SK-N-SH treated with all-trans-retinoic acid at 6 μM for 48 hours (cell line): ENCODE measurements at regions not wholly inside any gene's neighbourhood (a gene's known extent, or its start where the extent isn't known, plus 50 kb on each side); places are given as distances from the start of the nearest gene placed in this dataset.

Experiments
- ATAC-seq: fragments of 200-7000 bp; cut with Tn5 transposase; 3 replicates; pipeline ENCODE4 v1.9.1; 2020; ENCODE audit warnings: mild to moderate bottlenecking, moderate library complexity
- BACH2 ChIP-seq: fragments of 250-450 bp; sonication (Bioruptor Pico); IDR thresholded peaks from 2 replicates; pipeline ENCODE4 v1.9.0; 2021; ENCODE audit warnings: mild to moderate bottlenecking, borderline replicate concordance
- CSDC2 ChIP-seq: fragments of 250-450 bp; sonication (Bioruptor Pico); IDR thresholded peaks from 2 replicates; pipeline ENCODE4 v1.5.0; 2020; ENCODE audit warnings: mild to moderate bottlenecking, moderate library complexity
- ESRRG ChIP-seq: fragments of 250-450 bp; sonication (Bioruptor Pico); IDR thresholded peaks from 2 replicates; pipeline ENCODE4 v1.6.1; 2021; ENCODE audit warnings: mild to moderate bottlenecking
- GLIS3 ChIP-seq: fragments of 250-450 bp; sonication (Bioruptor Pico); IDR thresholded peaks from 2 replicates; pipeline ENCODE4 v1.5.0; 2020; ENCODE audit warnings: mild to moderate bottlenecking, moderate library complexity
- OSR1 ChIP-seq: fragments of 250-450 bp; sonication (Bioruptor Pico); IDR thresholded peaks from 2 replicates; pipeline ENCODE4 v1.8.0; 2022; ENCODE audit warnings: moderate library complexity, mild to moderate bottlenecking, inconsistent platforms
- PPARA ChIP-seq: fragments of 250-450 bp; sonication (Bioruptor Pico); IDR thresholded peaks from 2 replicates; pipeline ENCODE4 v1.5.0; 2020; ENCODE audit warnings: mild to moderate bottlenecking, borderline replicate concordance
- RARB ChIP-seq: fragments of 250-450 bp; sonication (Bioruptor Pico); IDR thresholded peaks from 2 replicates; pipeline ENCODE4 v1.8.0; 2021; ENCODE audit warnings: mild to moderate bottlenecking, moderate library complexity
- SNAI2 ChIP-seq: fragments of 250-450 bp; sonication (Bioruptor Pico); IDR thresholded peaks from 2 replicates; pipeline ENCODE4 v1.5.0; 2020; ENCODE audit warnings: mild to moderate bottlenecking, moderate library complexity
- TCF4 ChIP-seq: fragments of 250-450 bp; sonication (Bioruptor Pico); IDR thresholded peaks from 2 replicates; pipeline ENCODE4 v1.8.0; 2021; ENCODE audit warnings: mild to moderate bottlenecking, moderate library complexity, borderline replicate concordance
- TOX ChIP-seq: fragments of 250-450 bp; sonication (Bioruptor Pico); IDR thresholded peaks from 2 replicates; pipeline ENCODE4 v1.8.0; 2021; ENCODE audit warnings: mild to moderate bottlenecking, moderate library complexity, borderline replicate concordance
- ZC3H10 ChIP-seq: fragments of 250-450 bp; sonication (Bioruptor Pico); IDR thresholded peaks from 2 replicates; pipeline ENCODE4 v1.5.1; 2021; ENCODE audit warnings: mild to moderate bottlenecking, moderate library complexity
- ZNF565 ChIP-seq: fragments of 450-650 bp; formaldehyde crosslinking; conservative IDR thresholded peaks from 2 replicates; pipeline ENCODE4 v1.5.0; 2020; ENCODE audit warnings: low read depth, mild to moderate bottlenecking, moderate library complexity
- ZNF70 ChIP-seq: fragments of 450-650 bp; formaldehyde crosslinking; IDR thresholded peaks from 2 replicates; pipeline ENCODE4 v1.5.0; 2020; ENCODE audit warnings: mild to moderate bottlenecking, moderate library complexity
- ZNF8 ChIP-seq: fragments of 450-650 bp; formaldehyde crosslinking; IDR thresholded peaks from 2 replicates; pipeline ENCODE4 v1.5.0; 2020; ENCODE audit warnings: mild to moderate bottlenecking, moderate library complexity
- TF ChIP-seq, protein P1 (sequence below): fragments of 250-450 bp; sonication (Bioruptor Pico); IDR thresholded peaks from 2 replicates; pipeline ENCODE4 v1.5.1; 2021; ENCODE audit warnings: mild to moderate bottlenecking, moderate library complexity
- TF ChIP-seq, protein P2 (sequence below): fragments of 250-450 bp; sonication (Bioruptor Pico); IDR thresholded peaks from 2 replicates; pipeline ENCODE4 v1.8.0; 2021; ENCODE audit warnings: low read depth, mild to moderate bottlenecking, moderate library complexity, borderline replicate concordance
- TF ChIP-seq, protein P3 (sequence below): fragments of 250-450 bp; sonication (Bioruptor Pico); IDR thresholded peaks from 2 replicates; pipeline ENCODE4 v1.5.0; 2020; ENCODE audit warnings: mild to moderate bottlenecking, moderate library complexity
- TF ChIP-seq, protein P4 (sequence below): fragments of 250-450 bp; sonication (Bioruptor Pico); IDR thresholded peaks from 2 replicates; pipeline ENCODE4 v1.8.0; 2020; ENCODE audit warnings: mild to moderate bottlenecking, moderate library complexity, borderline replicate concordance
- TF ChIP-seq, protein P5 (sequence below): fragments of 250-450 bp; sonication (Bioruptor Pico); IDR thresholded peaks from 2 replicates; pipeline ENCODE4 v1.5.1; 2020; ENCODE audit warnings: low read depth, mild to moderate bottlenecking, moderate library complexity

DNA sequence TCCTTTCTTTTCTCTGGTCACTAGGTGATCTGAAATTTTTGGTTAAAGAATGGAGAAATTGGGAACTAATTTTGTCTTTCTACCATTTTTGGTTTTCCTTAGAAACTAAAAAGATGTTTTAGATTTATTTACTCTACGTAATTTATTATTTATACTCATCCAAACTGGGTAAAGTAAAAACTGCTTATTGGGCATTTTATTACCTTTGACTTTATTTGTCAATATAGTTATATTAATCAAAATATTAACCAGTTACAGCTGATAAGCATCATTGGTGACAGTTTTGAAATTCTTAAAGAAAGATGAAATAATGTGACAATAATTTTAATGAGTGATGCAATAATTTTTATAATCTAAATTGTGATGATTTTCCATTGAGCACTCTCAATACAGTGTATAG lies 502.0 kb upstream of the RAG2 start:
- TF ChIP-seq, protein P1, sequence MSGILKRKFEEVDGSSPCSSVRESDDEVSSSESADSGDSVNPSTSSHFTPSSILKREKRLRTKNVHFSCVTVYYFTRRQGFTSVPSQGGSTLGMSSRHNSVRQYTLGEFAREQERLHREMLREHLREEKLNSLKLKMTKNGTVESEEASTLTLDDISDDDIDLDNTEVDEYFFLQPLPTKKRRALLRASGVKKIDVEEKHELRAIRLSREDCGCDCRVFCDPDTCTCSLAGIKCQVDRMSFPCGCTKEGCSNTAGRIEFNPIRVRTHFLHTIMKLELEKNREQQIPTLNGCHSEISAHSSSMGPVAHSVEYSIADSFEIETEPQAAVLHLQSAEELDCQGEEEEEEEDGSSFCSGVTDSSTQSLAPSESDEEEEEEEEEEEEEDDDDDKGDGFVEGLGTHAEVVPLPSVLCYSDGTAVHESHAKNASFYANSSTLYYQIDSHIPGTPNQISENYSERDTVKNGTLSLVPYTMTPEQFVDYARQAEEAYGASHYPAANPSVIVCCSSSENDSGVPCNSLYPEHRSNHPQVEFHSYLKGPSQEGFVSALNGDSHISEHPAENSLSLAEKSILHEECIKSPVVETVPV (CRISPR knock-in tag), result no peak
- no peak for TF ChIP-seq ZNF70 (CRISPR knock-in tag)
- TF ChIP-seq ZC3H10 (CRISPR knock-in tag), result no peak
- TF ChIP-seq, protein P2, sequence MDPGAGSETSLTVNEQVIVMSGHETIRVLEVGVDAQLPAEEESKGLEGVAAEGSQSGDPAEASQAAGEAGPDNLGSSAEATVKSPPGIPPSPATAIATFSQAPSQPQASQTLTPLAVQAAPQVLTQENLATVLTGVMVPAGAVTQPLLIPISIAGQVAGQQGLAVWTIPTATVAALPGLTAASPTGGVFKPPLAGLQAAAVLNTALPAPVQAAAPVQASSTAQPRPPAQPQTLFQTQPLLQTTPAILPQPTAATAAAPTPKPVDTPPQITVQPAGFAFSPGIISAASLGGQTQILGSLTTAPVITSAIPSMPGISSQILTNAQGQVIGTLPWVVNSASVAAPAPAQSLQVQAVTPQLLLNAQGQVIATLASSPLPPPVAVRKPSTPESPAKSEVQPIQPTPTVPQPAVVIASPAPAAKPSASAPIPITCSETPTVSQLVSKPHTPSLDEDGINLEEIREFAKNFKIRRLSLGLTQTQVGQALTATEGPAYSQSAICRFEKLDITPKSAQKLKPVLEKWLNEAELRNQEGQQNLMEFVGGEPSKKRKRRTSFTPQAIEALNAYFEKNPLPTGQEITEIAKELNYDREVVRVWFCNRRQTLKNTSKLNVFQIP (CRISPR knock-in tag), result no peak
- TF ChIP-seq, protein P3, sequence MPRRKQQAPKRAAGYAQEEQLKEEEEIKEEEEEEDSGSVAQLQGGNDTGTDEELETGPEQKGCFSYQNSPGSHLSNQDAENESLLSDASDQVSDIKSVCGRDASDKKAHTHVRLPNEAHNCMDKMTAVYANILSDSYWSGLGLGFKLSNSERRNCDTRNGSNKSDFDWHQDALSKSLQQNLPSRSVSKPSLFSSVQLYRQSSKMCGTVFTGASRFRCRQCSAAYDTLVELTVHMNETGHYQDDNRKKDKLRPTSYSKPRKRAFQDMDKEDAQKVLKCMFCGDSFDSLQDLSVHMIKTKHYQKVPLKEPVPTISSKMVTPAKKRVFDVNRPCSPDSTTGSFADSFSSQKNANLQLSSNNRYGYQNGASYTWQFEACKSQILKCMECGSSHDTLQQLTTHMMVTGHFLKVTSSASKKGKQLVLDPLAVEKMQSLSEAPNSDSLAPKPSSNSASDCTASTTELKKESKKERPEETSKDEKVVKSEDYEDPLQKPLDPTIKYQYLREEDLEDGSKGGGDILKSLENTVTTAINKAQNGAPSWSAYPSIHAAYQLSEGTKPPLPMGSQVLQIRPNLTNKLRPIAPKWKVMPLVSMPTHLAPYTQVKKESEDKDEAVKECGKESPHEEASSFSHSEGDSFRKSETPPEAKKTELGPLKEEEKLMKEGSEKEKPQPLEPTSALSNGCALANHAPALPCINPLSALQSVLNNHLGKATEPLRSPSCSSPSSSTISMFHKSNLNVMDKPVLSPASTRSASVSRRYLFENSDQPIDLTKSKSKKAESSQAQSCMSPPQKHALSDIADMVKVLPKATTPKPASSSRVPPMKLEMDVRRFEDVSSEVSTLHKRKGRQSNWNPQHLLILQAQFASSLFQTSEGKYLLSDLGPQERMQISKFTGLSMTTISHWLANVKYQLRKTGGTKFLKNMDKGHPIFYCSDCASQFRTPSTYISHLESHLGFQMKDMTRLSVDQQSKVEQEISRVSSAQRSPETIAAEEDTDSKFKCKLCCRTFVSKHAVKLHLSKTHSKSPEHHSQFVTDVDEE, result no peak
- TF ChIP-seq RARB (CRISPR knock-in tag), result no peak
- TF ChIP-seq, protein P4, sequence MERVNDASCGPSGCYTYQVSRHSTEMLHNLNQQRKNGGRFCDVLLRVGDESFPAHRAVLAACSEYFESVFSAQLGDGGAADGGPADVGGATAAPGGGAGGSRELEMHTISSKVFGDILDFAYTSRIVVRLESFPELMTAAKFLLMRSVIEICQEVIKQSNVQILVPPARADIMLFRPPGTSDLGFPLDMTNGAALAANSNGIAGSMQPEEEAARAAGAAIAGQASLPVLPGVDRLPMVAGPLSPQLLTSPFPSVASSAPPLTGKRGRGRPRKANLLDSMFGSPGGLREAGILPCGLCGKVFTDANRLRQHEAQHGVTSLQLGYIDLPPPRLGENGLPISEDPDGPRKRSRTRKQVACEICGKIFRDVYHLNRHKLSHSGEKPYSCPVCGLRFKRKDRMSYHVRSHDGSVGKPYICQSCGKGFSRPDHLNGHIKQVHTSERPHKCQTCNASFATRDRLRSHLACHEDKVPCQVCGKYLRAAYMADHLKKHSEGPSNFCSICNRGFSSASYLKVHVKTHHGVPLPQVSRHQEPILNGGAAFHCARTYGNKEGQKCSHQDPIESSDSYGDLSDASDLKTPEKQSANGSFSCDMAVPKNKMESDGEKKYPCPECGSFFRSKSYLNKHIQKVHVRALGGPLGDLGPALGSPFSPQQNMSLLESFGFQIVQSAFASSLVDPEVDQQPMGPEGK (CRISPR knock-in tag), result no peak
- TF ChIP-seq SNAI2 (CRISPR knock-in tag), result no peak
- TF ChIP-seq CSDC2 (CRISPR knock-in tag), result no peak
- no peak for TF ChIP-seq TCF4 (CRISPR knock-in tag)
- no peak for TF ChIP-seq ZNF8 (CRISPR knock-in tag)
- TF ChIP-seq, protein P5, sequence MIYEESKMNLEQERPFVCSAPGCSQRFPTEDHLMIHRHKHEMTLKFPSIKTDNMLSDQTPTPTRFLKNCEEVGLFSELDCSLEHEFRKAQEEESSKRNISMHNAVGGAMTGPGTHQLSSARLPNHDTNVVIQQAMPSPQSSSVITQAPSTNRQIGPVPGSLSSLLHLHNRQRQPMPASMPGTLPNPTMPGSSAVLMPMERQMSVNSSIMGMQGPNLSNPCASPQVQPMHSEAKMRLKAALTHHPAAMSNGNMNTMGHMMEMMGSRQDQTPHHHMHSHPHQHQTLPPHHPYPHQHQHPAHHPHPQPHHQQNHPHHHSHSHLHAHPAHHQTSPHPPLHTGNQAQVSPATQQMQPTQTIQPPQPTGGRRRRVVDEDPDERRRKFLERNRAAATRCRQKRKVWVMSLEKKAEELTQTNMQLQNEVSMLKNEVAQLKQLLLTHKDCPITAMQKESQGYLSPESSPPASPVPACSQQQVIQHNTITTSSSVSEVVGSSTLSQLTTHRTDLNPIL (CRISPR knock-in tag), result no peak
- TF ChIP-seq OSR1 (CRISPR knock-in tag), result no peak
- no peak for TF ChIP-seq ZNF565
- no peak for TF ChIP-seq TOX (CRISPR knock-in tag)
- no peak for ATAC-seq

DNA sequence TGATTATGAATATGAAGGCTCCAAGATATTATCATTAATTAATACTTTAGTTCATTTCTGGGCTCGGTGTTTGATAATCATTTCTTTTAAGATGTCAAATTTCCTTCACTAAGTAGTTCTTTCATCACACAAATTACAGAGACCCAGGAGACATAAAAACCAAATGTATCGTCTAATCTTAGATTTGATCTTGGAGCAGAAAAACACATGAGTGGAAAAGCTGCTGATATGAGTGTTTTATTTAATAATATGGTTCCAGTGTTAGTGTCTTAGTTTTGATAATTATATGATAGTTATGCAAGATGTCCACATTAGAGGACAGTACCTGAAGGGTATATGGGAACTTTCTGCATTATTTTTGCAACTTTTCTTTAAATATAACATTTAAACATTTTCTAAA lies 494.5 kb upstream of the RAG2 start:
- TF ChIP-seq ZNF565 (no peak), CSDC2 (CRISPR knock-in tag) (no peak), ESRRG (CRISPR knock-in tag) (no peak), PPARA (no peak), BACH2 (CRISPR knock-in tag) (no peak), ZNF70 (CRISPR knock-in tag) (no peak), GLIS3 (CRISPR knock-in tag) (no peak)
- TF ChIP-seq, protein P1 (CRISPR knock-in tag), result no peak
- TF ChIP-seq, protein P3, result no peak
- ATAC-seq, result no peak
